Mesenchymal stem cell (in vitro differentiated cells and primary cell): ENCODE measurements at regions not wholly inside any gene's neighbourhood (a gene's known extent, or its start where the extent isn't known, plus 50 kb on each side); places are given as distances from the start of the nearest gene placed in this dataset.

Experiments used
- DNase-seq: peaks from one replicate; pipeline ENCODE4 v3.0.0-alpha.2; 2013
- H2AFZ ChIP-seq: one replicate; pipeline ENCODE4 v1.6.1; 2013; ENCODE audit warnings: low read depth, mild to moderate bottlenecking, control low read depth, inconsistent platforms, low read length, moderate library complexity
- H2AK5ac ChIP-seq: 2 replicates; pipeline ENCODE4 v1.6.1; 2013; ENCODE audit warnings: low read length, moderate library complexity, mild to moderate bottlenecking, inconsistent platforms; ENCODE audit not compliant: severe bottlenecking
- H2BK120ac ChIP-seq: one replicate; pipeline ENCODE4 v1.6.1; 2013; ENCODE audit warnings: low read depth, mild to moderate bottlenecking, inconsistent platforms, low read length, moderate library complexity
- H2BK12ac ChIP-seq, 2 experiments: one replicate each; pipeline ENCODE4 v1.6.1; 2013; ENCODE audit warnings: inconsistent platforms in 2 of 2, low read length in 2 of 2, mild to moderate bottlenecking in 2 of 2, moderate library complexity in 2 of 2, control low read depth in 1 of 2
- H2BK15ac ChIP-seq: one replicate; pipeline ENCODE4 v1.6.1; 2013; ENCODE audit warnings: mild to moderate bottlenecking, low read depth, inconsistent platforms; ENCODE audit not compliant: poor library complexity, severe bottlenecking
- H2BK5ac ChIP-seq: 2 replicates; pipeline ENCODE4 v1.6.1; 2013; ENCODE audit warnings: low read depth, mild to moderate bottlenecking, low read length, control low read depth, inconsistent platforms; ENCODE audit not compliant: poor library complexity, severe bottlenecking
- H3K14ac ChIP-seq, 2 experiments: one replicate each; pipeline ENCODE4 v1.6.1; 2013; ENCODE audit warnings: inconsistent platforms in 2 of 2, low read length in 2 of 2, control low read depth in 1 of 2, mild to moderate bottlenecking in 1 of 2, moderate library complexity in 1 of 2
- H3K18ac ChIP-seq, 2 experiments: one replicate each; pipeline ENCODE4 v1.6.1; 2013; ENCODE audit warnings: inconsistent platforms in 2 of 2, low read length in 2 of 2, control low read depth in 1 of 2, low read depth in 1 of 2, mild to moderate bottlenecking in 1 of 2
- H3K23ac ChIP-seq, 2 experiments: one replicate each; pipeline ENCODE4 v1.6.1; 2013; ENCODE audit warnings: inconsistent platforms in 2 of 2, low read length in 2 of 2, mild to moderate bottlenecking in 2 of 2, moderate library complexity in 2 of 2, control low read depth in 1 of 2
- H3K27ac ChIP-seq: 2 replicates; pipeline ENCODE4 v1.5.1; 2013; ENCODE audit warnings: mild to moderate bottlenecking, moderate library complexity, low read length, control low read depth, inconsistent platforms; ENCODE audit not compliant: poor library complexity, severe bottlenecking
- H3K27me3 ChIP-seq, 2 experiments: 2 replicates each; pipeline versions ENCODE4 v1.6.1 to v1.7.0; 2013; ENCODE audit warnings: low read length in 2 of 2, mild to moderate bottlenecking in 2 of 2, moderate library complexity in 2 of 2, control low read depth in 1 of 2, inconsistent platforms in 1 of 2; ENCODE audit not compliant: control insufficient read depth in 1 of 2, insufficient read depth in 1 of 2
- H3K36me3 ChIP-seq, 2 experiments: 2 replicates each; pipeline versions ENCODE4 v1.6.1 to v1.7.0; 2013; ENCODE audit warnings: low read length in 2 of 2, control low read depth in 1 of 2, inconsistent platforms in 1 of 2, low read depth in 1 of 2, mild to moderate bottlenecking in 1 of 2; ENCODE audit not compliant: insufficient read depth in 2 of 2, control insufficient read depth in 1 of 2
- H3K4ac ChIP-seq, 2 experiments: one replicate each; pipeline ENCODE4 v1.6.1; 2013; ENCODE audit warnings: inconsistent platforms in 2 of 2, low read length in 2 of 2, mild to moderate bottlenecking in 2 of 2, moderate library complexity in 2 of 2, control low read depth in 1 of 2, low read depth in 1 of 2
- H3K4me1 ChIP-seq: 2 replicates; pipeline ENCODE4 v1.6.1; 2013; ENCODE audit warnings: low read depth, low read length, control low read depth; ENCODE audit not compliant: control insufficient read depth, insufficient read depth
- H3K4me2 ChIP-seq: 2 replicates; pipeline ENCODE4 v1.6.1; 2013; ENCODE audit warnings: low read length, mild to moderate bottlenecking, inconsistent platforms; ENCODE audit not compliant: poor library complexity, severe bottlenecking
- H3K4me3 ChIP-seq, 2 experiments: 2 replicates each; pipeline versions ENCODE4 v1.5.1 to v1.7.0; 2013; ENCODE audit warnings: low read length in 2 of 2, mild to moderate bottlenecking in 2 of 2, control low read depth in 1 of 2, low read depth in 1 of 2; ENCODE audit not compliant: insufficient read depth in 1 of 2
- H3K79me1 ChIP-seq: replicated peaks from 2 replicates; pipeline ENCODE4 v1.6.1; 2013; ENCODE audit warnings: mild to moderate bottlenecking, control low read depth, low read length, inconsistent platforms; ENCODE audit not compliant: poor library complexity, severe bottlenecking
- H3K9ac ChIP-seq: 2 replicates; pipeline ENCODE4 v1.7.0; 2013; ENCODE audit warnings: mild to moderate bottlenecking, low read length, moderate library complexity
- H3K9me3 ChIP-seq: 2 replicates; pipeline ENCODE4 v1.7.0; 2013; ENCODE audit warnings: mild to moderate bottlenecking, low read length; ENCODE audit not compliant: control insufficient read depth
- H4K8ac ChIP-seq: one replicate; pipeline ENCODE4 v1.6.1; 2013; ENCODE audit warnings: inconsistent platforms, mild to moderate bottlenecking, low read length, moderate library complexity
- H4K91ac ChIP-seq: one replicate; pipeline ENCODE4 v1.6.1; 2013; ENCODE audit warnings: mild to moderate bottlenecking, low read length, inconsistent platforms
- WGBS: methylation state at CpG from one replicate; pipeline ENCODE4 v1.1.7; 2013; ENCODE audit warnings: mixed read lengths; 5-methylcytosine and 5-hydroxymethylcytosine counted together

DNA sequence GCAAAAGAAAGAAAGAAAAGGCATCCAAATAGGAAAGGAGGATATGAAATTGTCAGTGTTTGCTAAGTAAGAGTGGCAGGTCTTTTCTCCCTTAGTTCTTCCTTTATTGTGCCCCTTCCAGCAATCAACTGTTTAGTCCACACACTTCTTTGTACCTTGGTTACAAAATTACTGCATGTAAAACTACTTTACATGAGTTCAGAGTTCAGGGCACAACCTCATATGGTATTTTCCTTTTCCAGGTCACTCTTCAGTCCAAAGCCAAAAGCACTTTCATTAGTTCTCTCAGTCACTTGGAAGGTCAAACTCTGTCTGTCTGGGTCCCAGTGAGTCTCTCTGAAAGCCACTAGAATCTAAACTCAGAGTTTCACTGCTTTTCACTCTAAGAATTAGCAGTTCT is 122.5 kb upstream of the SRD5A2 start:
- Histone ChIP-seq H3K4ac (no peak overlapping the region), H4K91ac (no peak overlapping the region), H3K4me1 (no peaks in the 10 kb centered on the region), H2AFZ (no peak overlapping the region), H3K14ac (no peak overlapping the region), H2BK12ac (no peak overlapping the region), H2BK15ac (no peak overlapping the region), H3K4me3 (no peak overlapping the region), H4K8ac (no peak overlapping the region), H2BK120ac (no peak overlapping the region), H3K4me2 (no peak overlapping the region), H3K79me1 (no peaks in the 10 kb centered on the region), H3K27me3 (no peaks in the 10 kb centered on the region), H2BK5ac (no peak overlapping the region), H3K36me3 (no peaks in the 10 kb centered on the region), H3K27ac (no peak overlapping the region), H2AK5ac (no peak overlapping the region), H3K18ac (no peak overlapping the region), H3K9me3 (peaks cover 29% of the 10 kb centered on the region), H3K9ac (no peak overlapping the region), H3K23ac (no peak overlapping the region)
- no peak for DNase-seq

DNA sequence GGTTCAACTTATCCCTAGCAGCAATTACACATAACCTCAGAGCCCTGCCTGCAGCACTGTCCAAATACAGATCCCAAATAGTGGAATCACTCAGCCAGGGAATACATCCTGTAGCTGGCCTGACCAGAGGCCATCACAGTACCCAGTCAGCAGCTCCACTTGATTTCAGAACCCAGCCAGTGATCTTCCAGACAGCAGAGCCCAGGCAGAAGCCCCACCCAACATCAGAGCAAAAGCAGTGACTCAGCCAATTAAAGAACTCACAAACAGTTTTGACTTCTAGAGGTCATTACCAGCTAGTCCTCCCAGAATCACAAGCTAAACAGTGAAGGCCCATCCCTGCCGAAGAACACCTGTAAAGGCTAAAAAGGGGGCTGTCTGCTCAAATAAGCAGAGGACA is 118.0 kb upstream of the SRD5A2 start:
- H2BK5ac ChIP-seq, result no peak overlapping the region
- H3K79me1 ChIP-seq, result no peaks in the 10 kb centered on the region
- 60% methylated on average over 1 of the region's 1 CpG for WGBS
- H4K91ac ChIP-seq, result no peak overlapping the region
- H2AK5ac ChIP-seq, result no peak overlapping the region
- H3K36me3 ChIP-seq, result no peaks in the 10 kb centered on the region
- H2BK15ac ChIP-seq, result no peak overlapping the region
- H4K8ac ChIP-seq, result no peak overlapping the region
- no peak overlapping the region for H3K4ac ChIP-seq
- no peak overlapping the region for H3K23ac ChIP-seq
- H3K18ac ChIP-seq, result no peak overlapping the region
- H3K4me3 ChIP-seq, result no peak overlapping the region
- H3K4me2 ChIP-seq, result no peak overlapping the region
- no peak overlapping the region for H3K27ac ChIP-seq
- no peak overlapping the region for H3K14ac ChIP-seq
- no peak overlapping the region for H2BK120ac ChIP-seq
- no peak overlapping the region for H3K9ac ChIP-seq
- no peaks in the 10 kb centered on the region for H3K27me3 ChIP-seq
- H3K4me1 ChIP-seq, result no peaks in the 10 kb centered on the region
- peaks cover 69% of the 10 kb centered on the region for H3K9me3 ChIP-seq
- DNase-seq, result no peak
- no peak overlapping the region for H2BK12ac ChIP-seq
- H2AFZ ChIP-seq, result no peak overlapping the region

DNA sequence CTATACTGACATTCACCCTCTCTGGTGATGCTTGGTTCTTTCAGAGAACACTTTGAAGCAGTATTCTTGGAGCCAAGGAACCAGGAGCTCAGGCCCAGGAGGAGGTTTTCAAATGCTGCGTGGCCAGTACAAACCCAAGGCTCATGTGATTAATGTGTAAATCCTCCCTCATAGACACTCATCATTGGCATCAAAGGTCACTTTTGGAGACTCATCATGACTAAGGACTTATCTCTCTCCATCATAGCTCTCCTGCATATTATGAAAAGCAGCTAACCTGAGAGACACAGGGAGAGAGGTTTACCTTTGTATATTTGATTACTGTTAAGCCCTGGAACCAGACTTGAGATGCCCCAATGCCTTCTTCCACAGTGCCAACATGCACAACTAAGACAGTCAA is 115.3 kb upstream of the SRD5A2 start:
- H2AK5ac ChIP-seq, result no peak overlapping the region
- H3K4me3 ChIP-seq, result no peak overlapping the region
- no peaks in the 10 kb centered on the region for H3K79me1 ChIP-seq
- no peak overlapping the region for H3K18ac ChIP-seq
- H4K91ac ChIP-seq, result no peak overlapping the region
- WGBS, result 87% methylated on average over 1 of the region's 1 CpG
- no peak for DNase-seq
- no peak overlapping the region for H3K4ac ChIP-seq
- no peaks in the 10 kb centered on the region for H3K27me3 ChIP-seq
- no peak overlapping the region for H2BK12ac ChIP-seq
- H3K23ac ChIP-seq, result no peak overlapping the region
- no peak overlapping the region for H2BK120ac ChIP-seq
- H3K27ac ChIP-seq, result no peak overlapping the region
- no peak overlapping the region for H3K9ac ChIP-seq
- H3K4me2 ChIP-seq, result no peak overlapping the region
- no peak overlapping the region for H3K14ac ChIP-seq
- H3K9me3 ChIP-seq, result peaks cover 87% of the 10 kb centered on the region
- H2BK5ac ChIP-seq, result no peak overlapping the region
- H4K8ac ChIP-seq, result no peak overlapping the region
- no peaks in the 10 kb centered on the region for H3K36me3 ChIP-seq
- H2AFZ ChIP-seq, result no peak overlapping the region
- H3K4me1 ChIP-seq, result no peaks in the 10 kb centered on the region
- no peak overlapping the region for H2BK15ac ChIP-seq

DNA sequence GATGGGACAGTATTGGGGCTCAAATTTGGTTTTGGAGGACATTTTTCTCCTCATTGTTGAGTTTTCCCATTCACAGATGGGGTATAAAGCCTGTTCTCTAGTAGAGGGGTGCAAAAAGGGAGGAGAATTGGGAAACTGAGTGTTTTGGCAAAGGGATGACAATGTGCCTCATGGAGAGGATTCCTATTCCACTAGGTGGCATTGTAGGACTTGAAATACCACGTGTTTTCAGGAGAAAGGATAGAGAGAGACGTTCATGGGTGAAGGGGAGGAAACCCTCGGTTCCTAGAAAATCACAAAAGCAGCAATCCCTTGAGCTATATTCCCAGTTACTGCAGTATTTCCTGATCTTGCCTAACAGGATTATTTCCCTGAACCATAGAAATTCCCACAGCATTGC is 113.7 kb upstream of the SRD5A2 start:
- no peak overlapping the region for H2BK5ac ChIP-seq

More for the DNA sequence above, 113.7 kb upstream of the SRD5A2 start:
- Histone ChIP-seq H2AK5ac (no peak overlapping the region), H3K27me3 (no peaks in the 10 kb centered on the region), H3K18ac (no peak overlapping the region), H2BK120ac (no peak overlapping the region), H2AFZ (no peak overlapping the region), H3K23ac (no peak overlapping the region), H3K14ac (no peak overlapping the region), H3K4ac (no peak overlapping the region), H3K4me2 (no peak overlapping the region), H3K4me3 (peak overlapping the region in 1 of 2 experiments; percentile 32), H2BK12ac (no peak overlapping the region), H3K4me1 (no peaks in the 10 kb centered on the region), H4K91ac (no peak overlapping the region), H3K27ac (no peak overlapping the region), H3K36me3 (no peaks in the 10 kb centered on the region), H3K79me1 (no peaks in the 10 kb centered on the region), H2BK15ac (no peak overlapping the region), H4K8ac (no peak overlapping the region), H3K9me3 (peaks cover 80% of the 10 kb centered on the region), H3K9ac (no peak overlapping the region)
- DNase-seq, result peak; percentile 1
- 0% methylated on average over 1 of the region's 3 CpGs for WGBS
